ENCODE measurements at regions not wholly inside any gene's neighbourhood (a gene's known extent, or its start where the extent isn't known, plus 50 kb on each side); places are given as distances from the start of the nearest gene placed in this dataset.

- DNase-seq: no peak
Measured at GRCh38 chr12:47305464-47305863, 225.7 kb upstream of the AMIGO2 start.

- DNase-seq: no peak
Measured at GRCh38 chr12:47303995-47304560, 224.3 kb upstream of the AMIGO2 start.

GRCh38 chr12:47303207-47303606 is 223.4 kb upstream of the AMIGO2 start:
- no peak for DNase-seq

GRCh38 chr12:47302111-47302671 is 222.4 kb upstream of the AMIGO2 start:
- no peak for DNase-seq

- DNase-seq: no peak
Measured at GRCh38 chr12:47299586-47299985, 219.8 kb upstream of the AMIGO2 start.

DNA sequence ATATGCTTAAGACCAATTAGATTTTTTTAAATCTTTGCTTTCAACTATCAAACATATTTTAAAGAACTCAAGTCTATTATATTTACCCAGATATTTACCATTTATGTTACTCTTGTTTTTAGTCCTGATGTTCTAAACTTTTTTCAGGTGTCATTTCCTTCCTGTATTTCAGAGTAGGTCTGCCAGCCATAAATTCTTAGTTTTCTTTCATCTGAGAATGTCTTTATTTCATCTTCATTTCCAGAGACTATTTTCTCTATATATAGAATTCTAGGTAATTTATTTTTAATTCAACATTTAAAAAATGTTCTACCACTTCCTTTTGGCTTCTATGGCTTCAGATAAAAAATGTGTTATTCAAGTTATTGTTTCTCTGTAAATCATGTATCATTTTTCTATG is 218.2 kb upstream of the AMIGO2 start:
- no peak for DNase-seq

- no peak for DNase-seq
Measured at GRCh38 chr12:47296828-47297227, 217.1 kb upstream of the AMIGO2 start.

DNA sequence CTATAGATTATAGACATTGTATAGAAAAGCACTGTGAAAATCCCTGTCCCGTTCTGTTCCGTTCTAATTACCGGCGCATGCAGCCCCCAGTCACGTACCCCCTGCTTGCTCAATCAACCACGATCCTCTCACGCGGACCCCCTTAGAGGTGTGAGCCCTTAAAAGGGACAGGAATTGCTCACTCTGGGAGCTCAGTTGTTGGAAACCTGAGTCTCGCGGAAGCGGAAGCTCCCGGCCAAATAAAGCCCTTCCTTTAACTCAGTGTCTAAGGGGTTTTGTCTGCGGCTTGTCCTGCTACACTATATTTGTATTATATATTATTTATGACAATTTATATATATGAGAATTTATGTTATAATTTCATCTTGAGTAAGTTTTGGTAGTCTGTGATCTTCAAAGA is 213.6 kb upstream of the AMIGO2 start:
- DNase-seq: no peak

DNA sequence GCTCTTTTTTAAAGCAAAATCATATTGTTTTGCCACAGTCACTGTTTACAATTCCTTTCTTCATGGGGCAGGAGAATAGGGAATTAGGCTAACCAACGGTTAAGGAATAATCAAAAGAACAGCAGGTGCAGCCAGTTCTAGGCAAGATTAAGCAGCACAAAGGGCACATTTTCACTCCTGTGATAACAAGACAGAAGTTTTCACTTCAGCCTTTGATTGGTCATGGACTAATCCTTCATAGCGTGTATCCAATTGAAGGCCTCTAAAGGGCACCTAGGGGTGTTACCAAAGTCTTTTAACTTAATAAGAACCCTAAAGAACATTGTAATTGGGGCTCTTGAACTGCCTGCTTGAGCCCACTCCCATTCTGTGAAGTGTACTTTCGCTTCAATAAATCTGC is 206.9 kb upstream of the AMIGO2 start:
- DNase-seq: no peak
